ENCODE measurements at regions not wholly inside any gene's neighbourhood (a gene's known extent, or its start where the extent isn't known, plus 50 kb on each side); places are given as distances from the start of the nearest gene placed in this dataset.

GRCh38 chr17:73760439-73760758 is 116.2 kb upstream of the SDK2 start:
- no peak for TF ChIP-seq CTCF (IDR thresholded peaks at IDR 0.05)
- no peak for TF ChIP-seq POLR2A (IDR thresholded peaks at IDR 0.05)

Measured in tibial nerve (tissue), 3 donors.